Keratinocyte (primary cell): ENCODE measurements at regions not wholly inside any gene's neighbourhood (a gene's known extent, or its start where the extent isn't known, plus 50 kb on each side); places are given as distances from the start of the nearest gene placed in this dataset.

Source experiments
- EZH2 ChIP-seq: IDR thresholded peaks from one replicate; pipeline ENCODE4 v1.6.1; 2012; ENCODE audit warnings: inconsistent platforms, mild to moderate bottlenecking, low read length, moderate library complexity
- TF ChIP-seq, protein P1 (sequence below), 3 experiments: IDR thresholded peaks in 1 of 3; conservative IDR thresholded peaks in 1 of 3; optimal IDR thresholded peaks in 1 of 3; 2 replicates in 2 of 3; 3 replicates in 1 of 3; pipeline versions ENCODE3 to v1.5.1; 2011; ENCODE audit warnings: low read length in 3 of 3, mild to moderate bottlenecking in 3 of 3, moderate library complexity in 2 of 3, control low read depth in 1 of 3, inconsistent platforms in 1 of 3; ENCODE audit not compliant: insufficient read depth in 2 of 3; ENCODE audit errors: extremely low read depth in 1 of 3

GRCh38 chr11:15630896-15631295 lies 516.2 kb downstream of the INSC start:
- no peak for TF ChIP-seq EZH2
- TF ChIP-seq, protein P1, sequence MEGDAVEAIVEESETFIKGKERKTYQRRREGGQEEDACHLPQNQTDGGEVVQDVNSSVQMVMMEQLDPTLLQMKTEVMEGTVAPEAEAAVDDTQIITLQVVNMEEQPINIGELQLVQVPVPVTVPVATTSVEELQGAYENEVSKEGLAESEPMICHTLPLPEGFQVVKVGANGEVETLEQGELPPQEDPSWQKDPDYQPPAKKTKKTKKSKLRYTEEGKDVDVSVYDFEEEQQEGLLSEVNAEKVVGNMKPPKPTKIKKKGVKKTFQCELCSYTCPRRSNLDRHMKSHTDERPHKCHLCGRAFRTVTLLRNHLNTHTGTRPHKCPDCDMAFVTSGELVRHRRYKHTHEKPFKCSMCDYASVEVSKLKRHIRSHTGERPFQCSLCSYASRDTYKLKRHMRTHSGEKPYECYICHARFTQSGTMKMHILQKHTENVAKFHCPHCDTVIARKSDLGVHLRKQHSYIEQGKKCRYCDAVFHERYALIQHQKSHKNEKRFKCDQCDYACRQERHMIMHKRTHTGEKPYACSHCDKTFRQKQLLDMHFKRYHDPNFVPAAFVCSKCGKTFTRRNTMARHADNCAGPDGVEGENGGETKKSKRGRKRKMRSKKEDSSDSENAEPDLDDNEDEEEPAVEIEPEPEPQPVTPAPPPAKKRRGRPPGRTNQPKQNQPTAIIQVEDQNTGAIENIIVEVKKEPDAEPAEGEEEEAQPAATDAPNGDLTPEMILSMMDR (optimal IDR thresholded peaks at IDR 0.05 in 1 of 3, IDR thresholded peaks at IDR 0.05 in 1 of 3, conservative IDR thresholded peaks at IDR 0.05 in 1 of 3; ENCODE audit: extremely low read depth in 1 of 3, insufficient read depth in 2 of 3, low read length in 3 of 3), result no peak
